ENCODE measurements at regions not wholly inside any gene's neighbourhood (a gene's known extent, or its start where the extent isn't known, plus 50 kb on each side); places are given as distances from the start of the nearest gene placed in this dataset.
"Not testable (repeated sequence)": the region's sequence is repeated elsewhere in the genome, so short reads cannot be mapped to it uniquely, and the experiment has no call there.

DNA sequence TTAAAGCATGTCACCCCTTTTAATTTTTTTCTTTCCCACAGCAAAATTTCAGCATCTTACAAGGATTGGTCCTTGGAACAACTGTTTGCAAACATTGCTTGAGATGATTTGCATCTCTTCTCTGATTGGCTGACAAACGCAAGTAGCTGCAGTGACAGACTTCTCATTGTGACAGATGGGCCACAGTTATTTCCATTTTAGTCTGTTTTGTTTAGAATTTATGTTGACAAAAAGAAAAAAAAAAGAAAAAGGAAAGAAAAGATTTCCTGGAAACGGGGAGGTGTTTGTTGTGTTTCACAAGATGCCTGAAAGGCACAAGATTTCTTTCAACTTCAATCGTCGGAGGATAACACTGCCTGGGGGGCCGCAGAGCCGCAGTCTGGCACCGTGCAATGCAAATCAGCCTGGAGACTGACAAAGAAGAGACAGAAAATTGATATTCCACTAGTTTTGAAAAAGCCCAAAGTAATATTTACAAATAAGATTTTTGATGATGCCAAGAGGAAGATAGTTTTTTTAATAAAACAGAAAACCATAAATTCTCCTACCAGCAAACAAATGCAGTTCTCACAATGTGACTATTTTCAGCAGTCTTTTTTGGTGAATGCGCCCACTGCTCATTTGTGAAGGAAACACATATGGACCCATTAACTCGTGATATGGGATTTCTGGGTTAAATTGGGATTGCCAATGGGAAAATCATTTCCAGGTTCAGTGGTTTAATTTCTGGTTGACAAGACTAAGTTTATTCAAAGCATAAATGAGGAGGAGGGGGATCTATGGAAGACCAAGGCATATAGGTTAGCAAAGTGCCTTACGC lies 296.2 kb upstream of the SMIM21 start:
- no peak for DNase-seq

DNA sequence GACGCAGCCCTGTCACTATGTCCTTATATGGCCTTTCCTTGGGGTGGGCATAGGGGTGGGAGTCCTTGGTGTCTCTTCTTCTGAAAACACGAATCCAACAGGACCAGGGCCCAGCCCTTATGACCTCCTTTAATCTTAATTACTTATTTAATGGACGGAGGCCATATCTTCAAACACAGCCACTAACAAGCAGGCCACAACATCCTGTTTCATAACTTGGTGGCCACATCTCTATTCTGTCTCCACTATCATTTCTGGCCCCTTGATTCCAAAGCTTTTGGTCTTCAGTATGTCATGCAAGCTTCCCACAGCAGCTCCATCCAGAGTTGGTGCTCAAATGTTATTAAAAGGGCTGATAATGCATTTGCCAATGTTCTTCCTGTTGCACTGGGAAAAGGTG lies 287.3 kb upstream of the SMIM21 start:
- DNase-seq: no peak

GRCh38 chr18:75712124-75712867 lies 284.8 kb upstream of the SMIM21 start:
- not testable (repeated sequence) for DNase-seq

DNA sequence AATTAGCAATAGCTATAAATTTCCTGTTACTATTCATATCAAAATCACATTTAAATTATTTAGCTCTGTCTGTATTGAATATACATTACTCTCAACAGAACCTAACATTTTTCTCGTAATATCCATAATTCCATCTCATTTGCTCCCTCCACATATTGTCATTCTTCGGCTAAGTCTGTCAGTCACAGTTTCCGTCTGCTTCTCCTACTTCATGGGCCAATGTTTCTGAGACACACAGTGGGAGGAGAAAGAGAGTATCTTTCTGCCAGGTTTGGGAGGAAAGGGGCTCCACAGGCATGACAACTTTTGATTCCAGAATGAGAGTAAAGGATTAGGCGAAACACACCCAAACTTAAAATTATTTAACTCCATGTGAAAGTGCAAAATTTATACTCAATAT lies 273.1 kb upstream of the SMIM21 start:
- no peak for DNase-seq

- DNase-seq: no peak
These were observed 271.4 kb upstream of the SMIM21 start for GRCh38 chr18:75698861-75699260.

DNA sequence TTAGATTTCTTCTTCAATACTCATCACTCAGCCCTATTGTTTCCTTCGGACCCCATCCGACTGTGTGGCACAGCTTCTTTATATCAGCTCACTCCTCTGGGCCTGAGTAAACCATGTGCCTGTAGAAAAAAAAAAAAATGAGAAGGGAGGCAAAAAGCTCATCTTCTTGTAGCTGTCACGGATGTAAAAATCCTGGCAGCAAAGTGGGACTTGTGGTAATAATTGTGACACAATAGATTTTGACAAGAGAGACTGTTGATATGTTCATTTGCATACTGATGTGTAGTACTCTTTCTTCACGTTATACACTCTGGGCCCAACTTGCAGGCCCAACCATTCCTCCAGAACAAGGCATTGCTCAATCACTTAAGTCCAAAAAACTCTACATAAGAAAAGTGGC lies 270.0 kb upstream of the SMIM21 start:
- no peak for DNase-seq

DNA sequence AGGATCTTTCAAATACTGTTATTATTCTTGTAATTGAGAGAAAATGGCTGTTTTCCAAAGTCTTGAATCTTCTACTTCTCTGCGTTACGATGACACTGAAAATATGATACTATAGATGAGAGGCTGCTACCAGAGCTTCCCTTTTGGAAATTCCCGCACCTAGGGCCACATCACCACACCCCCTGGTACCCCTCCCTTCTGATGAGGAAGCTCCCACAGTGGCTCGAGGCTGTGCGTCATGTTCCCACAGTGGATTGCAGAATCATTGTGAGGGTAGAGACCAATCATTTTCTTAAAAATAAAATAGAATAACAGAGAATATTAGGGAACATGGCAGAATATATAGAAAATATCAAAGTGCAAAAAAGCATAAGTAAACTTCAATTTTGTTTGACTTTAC lies 268.9 kb upstream of the SMIM21 start:
- no peak for DNase-seq

- DNase-seq: no peak
These were observed 266.8 kb upstream of the SMIM21 start for GRCh38 chr18:75694292-75694691.

DNA sequence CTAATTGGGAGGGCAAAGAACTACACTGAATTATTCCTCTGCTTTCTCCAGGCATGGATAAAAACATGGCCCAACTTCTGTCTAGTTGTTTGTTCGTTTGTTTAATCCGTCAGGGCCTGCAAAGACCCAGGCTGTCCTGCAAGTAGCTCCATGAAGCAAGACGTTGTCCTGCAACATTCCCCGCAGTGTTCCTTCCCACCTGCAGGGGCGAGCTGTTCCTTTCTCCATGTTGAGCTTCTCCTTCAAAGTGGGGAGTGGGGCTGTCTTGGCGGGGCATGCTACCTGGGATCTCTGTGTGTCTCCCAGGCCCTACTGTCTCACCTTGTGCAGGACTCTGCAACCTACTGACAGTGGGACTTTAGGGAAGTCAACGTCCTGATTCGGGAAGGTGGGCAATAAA lies 264.0 kb upstream of the SMIM21 start:
- DNase-seq: no peak

DNA sequence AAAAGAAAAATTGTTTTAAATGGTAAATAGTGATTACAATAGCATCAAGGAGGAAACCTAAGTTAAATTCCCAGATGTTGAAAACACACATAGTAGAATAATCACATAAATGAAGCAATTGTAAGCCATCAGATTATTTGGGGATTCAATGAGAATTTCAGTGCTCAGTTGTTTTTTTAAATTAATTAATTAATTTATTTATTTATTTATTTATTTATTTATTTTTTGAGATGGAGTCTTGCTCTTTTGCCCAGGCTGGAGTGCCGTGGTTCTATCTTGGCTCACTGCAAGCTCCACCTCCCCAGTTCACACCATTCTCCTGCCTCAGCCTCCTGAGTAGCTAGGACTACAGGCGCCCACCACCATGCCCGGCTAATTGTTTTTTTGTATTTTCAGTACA lies 262.8 kb upstream of the SMIM21 start:
- DNase-seq: not testable (repeated sequence)

- DNase-seq: no peak
These were observed 260.1 kb upstream of the SMIM21 start for GRCh38 chr18:75687626-75688025.

- DNase-seq: no peak
These were observed 255.9 kb upstream of the SMIM21 start for GRCh38 chr18:75683426-75683825.

DNA sequence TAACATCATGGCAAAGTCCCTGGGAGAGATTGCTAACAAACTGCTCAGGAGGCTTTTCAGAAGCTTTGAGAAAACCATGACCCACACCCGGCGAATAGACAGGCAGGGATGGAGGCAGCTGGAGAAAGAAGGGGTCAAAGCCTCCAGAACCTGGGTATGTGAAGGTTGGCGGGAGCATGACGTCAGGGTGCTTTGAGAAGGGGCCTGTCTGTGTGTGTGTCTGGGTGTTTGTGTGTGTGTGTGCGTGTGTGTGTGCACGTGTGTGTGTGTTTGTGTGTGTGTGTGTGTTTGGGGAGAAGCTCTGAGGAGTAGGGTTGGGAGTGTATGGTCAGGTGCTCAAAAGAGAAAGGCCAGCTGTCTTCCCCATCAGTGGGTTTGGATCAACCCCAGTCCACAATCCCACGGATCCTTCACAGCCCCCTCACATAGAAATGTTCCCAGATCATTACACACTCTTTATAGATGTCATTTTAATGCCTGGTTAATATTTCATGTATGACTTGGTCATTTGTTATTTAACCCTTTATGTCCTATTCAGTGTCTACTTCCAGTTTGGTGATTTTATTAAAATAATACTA lies 254.1 kb upstream of the SMIM21 start:
- DNase-seq: no peak

- DNase-seq: no peak
These were observed 251.8 kb upstream of the SMIM21 start for GRCh38 chr18:75679331-75679730.

- no peak for DNase-seq
These were observed 251.1 kb upstream of the SMIM21 start for GRCh38 chr18:75678627-75679026.

GRCh38 chr18:75677696-75678455 lies 250.4 kb upstream of the SMIM21 start:
- no peak for DNase-seq

- DNase-seq: no peak
These were observed 233.4 kb upstream of the SMIM21 start for GRCh38 chr18:75660932-75661331.

DNA sequence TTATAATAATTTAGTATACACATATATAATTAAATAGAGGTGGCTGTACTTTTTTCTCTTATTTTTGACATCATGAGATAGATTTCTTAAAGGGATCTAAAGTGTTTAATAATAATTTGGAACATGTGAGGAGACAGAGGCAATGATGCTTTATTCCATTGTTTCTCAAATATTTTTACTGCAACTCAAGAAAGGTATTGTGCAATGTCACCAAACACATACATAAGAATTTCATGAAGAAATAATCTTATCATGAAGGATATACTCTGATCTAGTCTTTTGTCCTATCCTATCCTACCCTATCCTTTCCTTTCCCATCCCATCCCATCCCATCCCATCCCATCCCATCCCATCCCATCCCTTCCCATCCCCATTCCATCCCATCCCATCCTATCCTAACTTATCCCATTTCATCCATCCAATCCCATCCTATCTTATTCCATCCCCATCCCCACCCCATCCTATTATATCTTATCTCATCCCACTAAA lies 232.1 kb upstream of the SMIM21 start:
- no peak for DNase-seq

- no peak for DNase-seq
These were observed 230.8 kb upstream of the SMIM21 start for GRCh38 chr18:75658330-75658729.

DNA sequence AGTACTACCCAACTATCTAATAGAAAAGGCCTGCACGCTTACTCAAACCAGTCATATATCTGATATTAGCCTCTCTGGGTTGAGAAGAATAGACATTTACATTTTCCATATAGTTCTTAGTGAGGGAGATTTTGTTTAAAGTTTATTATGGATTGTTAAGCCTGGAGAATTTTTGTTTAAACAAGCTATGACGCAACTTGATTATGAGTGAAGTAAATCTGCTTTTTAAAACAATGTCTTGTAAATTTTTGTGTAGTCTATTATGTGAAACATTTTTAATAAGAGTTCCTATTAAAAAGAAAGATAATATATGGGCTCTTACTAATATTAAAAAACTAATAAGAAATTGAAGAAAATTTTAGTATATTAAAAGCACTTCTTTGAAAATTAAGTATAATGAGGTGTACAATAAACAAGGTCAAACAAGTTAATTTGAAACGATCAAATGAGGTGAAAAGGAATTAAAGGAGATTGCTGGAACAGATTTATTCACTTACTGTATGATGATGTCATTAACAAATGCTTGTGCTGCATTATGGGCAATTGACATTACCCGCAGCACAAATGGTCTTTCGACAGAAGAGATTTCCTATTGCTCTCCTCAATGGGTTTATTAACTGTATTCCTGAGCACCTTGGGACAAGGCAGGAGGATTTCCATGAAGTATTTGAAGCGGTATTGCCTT lies 229.2 kb upstream of the SMIM21 start:
- no peak for DNase-seq

GRCh38 chr18:75656035-75656434 lies 228.5 kb upstream of the SMIM21 start:
- DNase-seq: no peak

Measured in CD4-positive, alpha-beta T cell treated with Interleukin-4 for 4 hours (primary cell).